K562 (cell line): ENCODE measurements at regions not wholly inside any gene's neighbourhood (a gene's known extent, or its start where the extent isn't known, plus 50 kb on each side); places are given as distances from the start of the nearest gene placed in this dataset.

ENCODE experiments used
- CTCF ChIP-seq, 3 experiments: IDR thresholded peaks in 2 of 3; conservative IDR thresholded peaks in 1 of 3; 2 replicates each; pipeline ENCODE4 v1.5.1; 2011 to 2012; ENCODE audit warnings: low read length in 3 of 3, mild to moderate bottlenecking in 3 of 3, control low read depth in 2 of 3, improper control_type of control experiment in 1 of 3, inconsistent platforms in 1 of 3, low read depth in 1 of 3, mixed read lengths in 1 of 3, moderate library complexity in 1 of 3; ENCODE audit not compliant: insufficient read depth in 2 of 3
- NR3C1 ChIP-seq: sonication (generic); formaldehyde crosslinking; IDR thresholded peaks from 2 replicates; pipeline ENCODE4 v1.8.1; 2022; ENCODE audit warnings: missing genetic modification reagents
- SMARCC2 ChIP-seq: fragments of 450-650 bp; IDR thresholded peaks from 2 replicates; pipeline ENCODE4 v1.6.1; 2017; ENCODE audit warnings: antibody characterized with exemption, moderate library complexity, mild to moderate bottlenecking, low read depth

DNA sequence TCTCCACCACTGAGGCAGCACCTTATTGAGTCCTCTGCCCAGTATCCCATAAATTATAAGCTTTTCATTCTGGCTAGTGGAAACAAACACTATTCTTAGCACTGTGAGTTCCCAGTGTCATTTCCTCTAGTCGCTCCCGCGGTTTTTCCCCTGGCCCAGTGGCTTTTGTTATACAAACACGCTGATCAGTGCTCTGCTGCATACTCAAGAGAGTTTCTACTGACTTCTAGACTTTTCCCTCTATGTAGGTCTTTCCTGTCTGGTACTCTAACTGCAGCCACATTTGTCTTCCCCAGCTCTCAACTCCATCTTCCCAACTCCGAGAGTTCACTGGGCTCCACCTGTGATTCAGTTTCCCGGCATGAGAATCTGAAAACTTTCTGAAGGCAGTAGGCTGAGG lies 556.6 kb upstream of the SALL1 start:
- TF ChIP-seq SMARCC2 (no peak), NR3C1 (CRISPR knock-in tag) (no peak), CTCF (IDR thresholded peaks at IDR 0.05 in 2 of 3, conservative IDR thresholded peaks at IDR 0.05 in 1 of 3; ENCODE audit: insufficient read depth in 2 of 3, low read depth in 1 of 3, low read length in 3 of 3) (no peak)
